ENCODE measurements at regions not wholly inside any gene's neighbourhood (a gene's known extent, or its start where the extent isn't known, plus 50 kb on each side); places are given as distances from the start of the nearest gene placed in this dataset.

- TF ChIP-seq CTCF (IDR thresholded peaks at IDR 0.05) (no peak), POLR2A (IDR thresholded peaks at IDR 0.05) (no peak), EP300 (IDR thresholded peaks at IDR 0.05) (no peak)
Observed at GRCh38 chr4:114312338-114312737, 286.3 kb upstream of the UGT8 start.

Measured in upper lobe of left lung (tissue), 4 donors.